ENCODE measurements at regions not wholly inside any gene's neighbourhood (a gene's known extent, or its start where the extent isn't known, plus 50 kb on each side); places are given as distances from the start of the nearest gene placed in this dataset.

GRCh38 chrX:150185766-150186165 is 177.4 kb upstream of the MAMLD1 start:
- TF ChIP-seq CTCF (IDR thresholded peaks at IDR 0.05) (no peak), POLR2A (IDR thresholded peaks at IDR 0.05) (no peak)
